ENCODE measurements at regions not wholly inside any gene's neighbourhood (a gene's known extent, or its start where the extent isn't known, plus 50 kb on each side); places are given as distances from the start of the nearest gene placed in this dataset.

DNA sequence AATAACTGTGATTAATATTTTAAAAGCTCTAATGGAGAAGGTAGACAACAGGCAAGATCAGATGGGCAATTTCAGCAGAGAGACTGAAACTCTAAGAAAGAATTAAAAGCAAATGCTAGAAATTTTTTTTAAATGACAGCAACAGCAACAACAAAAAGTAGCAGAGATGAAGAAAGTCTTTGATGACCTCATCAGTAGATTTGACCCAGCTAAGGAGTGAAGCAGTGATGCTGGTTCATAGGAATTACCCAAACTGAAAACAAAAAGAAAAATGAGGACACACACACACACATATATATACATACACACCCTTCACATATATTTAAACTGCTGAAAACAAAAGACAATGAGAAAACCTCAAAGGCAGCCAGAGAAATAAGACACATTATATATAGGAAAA lies 197.6 kb upstream of the ARID1B start:
- Histone ChIP-seq H3K36me3 (no peaks in the 10 kb centered on the region), H3K4me1 (no peaks in the 10 kb centered on the region), H3K27ac (replicated peaks in 1 of 4) (no peak overlapping the region), H3K9me3 (peaks cover 0 to 43% (median 26%) of the 10 kb centered on the region in 4 donors), H3K27me3 (no peaks in the 10 kb centered on the region), H3K4me3 (no peak overlapping the region)
- TF ChIP-seq, protein P1, sequence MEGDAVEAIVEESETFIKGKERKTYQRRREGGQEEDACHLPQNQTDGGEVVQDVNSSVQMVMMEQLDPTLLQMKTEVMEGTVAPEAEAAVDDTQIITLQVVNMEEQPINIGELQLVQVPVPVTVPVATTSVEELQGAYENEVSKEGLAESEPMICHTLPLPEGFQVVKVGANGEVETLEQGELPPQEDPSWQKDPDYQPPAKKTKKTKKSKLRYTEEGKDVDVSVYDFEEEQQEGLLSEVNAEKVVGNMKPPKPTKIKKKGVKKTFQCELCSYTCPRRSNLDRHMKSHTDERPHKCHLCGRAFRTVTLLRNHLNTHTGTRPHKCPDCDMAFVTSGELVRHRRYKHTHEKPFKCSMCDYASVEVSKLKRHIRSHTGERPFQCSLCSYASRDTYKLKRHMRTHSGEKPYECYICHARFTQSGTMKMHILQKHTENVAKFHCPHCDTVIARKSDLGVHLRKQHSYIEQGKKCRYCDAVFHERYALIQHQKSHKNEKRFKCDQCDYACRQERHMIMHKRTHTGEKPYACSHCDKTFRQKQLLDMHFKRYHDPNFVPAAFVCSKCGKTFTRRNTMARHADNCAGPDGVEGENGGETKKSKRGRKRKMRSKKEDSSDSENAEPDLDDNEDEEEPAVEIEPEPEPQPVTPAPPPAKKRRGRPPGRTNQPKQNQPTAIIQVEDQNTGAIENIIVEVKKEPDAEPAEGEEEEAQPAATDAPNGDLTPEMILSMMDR (IDR thresholded peaks at IDR 0.05), result no peak
- TF ChIP-seq POLR2AphosphoS5 (IDR thresholded peaks at IDR 0.05), result no peak
- no peak for TF ChIP-seq EP300 (IDR thresholded peaks at IDR 0.05)
- DNase-seq (ENCODE audit: extremely low spot score), result no peak
- intact Hi-C loops (cut with DNase I), result no loop called here

DNA sequence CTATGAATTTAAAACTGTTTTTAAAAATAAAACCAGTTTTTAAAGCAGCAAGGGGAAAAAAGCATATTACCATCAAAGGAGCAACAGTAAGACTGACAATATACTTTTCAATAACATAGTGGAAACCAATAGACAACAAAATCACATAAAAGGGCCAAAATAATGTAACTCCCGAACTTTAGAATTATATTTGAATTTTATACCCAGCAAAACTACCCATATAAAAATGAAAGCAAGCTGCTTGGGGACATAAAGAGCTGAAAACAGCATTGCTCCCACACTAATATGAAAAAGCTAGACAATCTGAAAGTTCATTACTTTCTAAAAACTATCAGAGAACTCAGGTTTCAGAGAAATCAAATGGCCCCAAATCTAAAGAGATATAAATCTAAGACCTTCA lies 199.4 kb upstream of the ARID1B start:
- no peak for DNase-seq (ENCODE audit: extremely low spot score)
- Histone ChIP-seq H3K36me3 (no peaks in the 10 kb centered on the region), H3K27ac (replicated peaks in 1 of 4) (no peak overlapping the region), H3K27me3 (no peaks in the 10 kb centered on the region), H3K4me3 (no peak overlapping the region), H3K9me3 (peaks cover 0 to 43% (median 26%) of the 10 kb centered on the region in 4 donors), H3K4me1 (no peaks in the 10 kb centered on the region)
- intact Hi-C loops (cut with DNase I), result no loop called here
- WGBS, result 82% methylated on average over 1 of the region's 1 CpG
- TF ChIP-seq POLR2AphosphoS5 (IDR thresholded peaks at IDR 0.05) (no peak), EP300 (IDR thresholded peaks at IDR 0.05) (no peak), POLR2A (IDR thresholded peaks at IDR 0.05; ENCODE audit: low read depth) (no peak)
- TF ChIP-seq, protein P1 (IDR thresholded peaks at IDR 0.05), result no peak

DNA sequence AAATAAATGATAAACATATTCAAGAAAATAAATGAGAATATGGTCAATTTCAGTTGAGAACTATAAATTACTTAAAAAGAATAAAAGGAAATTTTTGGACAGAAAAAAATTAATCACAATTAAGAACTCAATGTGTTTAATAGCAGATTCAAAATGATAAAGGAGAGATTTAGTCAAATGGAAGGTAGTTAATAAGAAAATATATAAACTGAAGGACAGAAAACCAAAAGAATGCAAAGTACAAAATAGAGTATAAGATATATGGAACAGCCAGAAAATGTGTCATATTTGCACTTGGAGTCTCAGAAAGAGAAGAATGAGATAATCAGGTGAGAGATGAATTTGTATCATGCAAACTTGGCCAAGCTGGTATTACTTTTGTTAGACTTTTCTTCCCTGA lies 201.8 kb upstream of the ARID1B start:
- intact Hi-C loops (cut with DNase I), result no loop called here
- Histone ChIP-seq H3K27ac (replicated peaks in 1 of 4) (no peak overlapping the region), H3K4me3 (no peak overlapping the region), H3K4me1 (no peaks in the 10 kb centered on the region), H3K27me3 (no peaks in the 10 kb centered on the region), H3K36me3 (no peaks in the 10 kb centered on the region), H3K9me3 (peaks cover 0 to 43% (median 26%) of the 10 kb centered on the region in 4 donors)
- DNase-seq (ENCODE audit: extremely low spot score), result no peak
- TF ChIP-seq POLR2A (IDR thresholded peaks at IDR 0.05; ENCODE audit: low read depth) (no peak), EP300 (IDR thresholded peaks at IDR 0.05) (no peak), POLR2AphosphoS5 (IDR thresholded peaks at IDR 0.05) (no peak)
- TF ChIP-seq, protein P1 (IDR thresholded peaks at IDR 0.05), result no peak

DNA sequence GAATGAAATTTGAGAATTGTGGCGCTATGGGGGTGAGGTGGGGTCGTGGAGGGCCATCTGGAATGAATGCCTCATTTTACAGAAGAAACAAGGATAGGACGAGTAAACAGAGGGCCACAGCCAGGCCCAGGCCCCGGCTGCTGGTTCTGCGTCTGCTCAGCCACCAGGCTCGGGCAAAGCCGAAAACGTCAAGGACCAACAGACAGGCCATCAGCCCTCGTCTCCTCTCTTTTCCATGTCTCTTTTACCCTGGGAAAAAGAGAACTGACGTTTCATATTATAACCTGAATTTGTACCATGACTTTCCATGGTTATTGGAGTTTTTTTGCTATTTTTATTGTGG lies 212.4 kb upstream of the ARID1B start:
- Histone ChIP-seq H3K4me1 (peaks cover 8 to 14% (median 13%) of the 10 kb centered on the region in 4 donors), H3K9me3 (no peaks in the 10 kb centered on the region), H3K27me3 (no peaks in the 10 kb centered on the region), H3K4me3 (peak overlapping the region in 1 of 4 donors; percentile 0), H3K36me3 (no peaks in the 10 kb centered on the region), H3K27ac (replicated peaks in 1 of 4) (no peak overlapping the region)
- DNase-seq (ENCODE audit: extremely low spot score), result peak; percentile 77
- 75% methylated on average over 10 of the region's 10 CpGs for WGBS
- intact Hi-C loops (cut with DNase I), result loop anchor here (1.0 to 10.0 kb wide), 6 partner anchors 122 to 730 kb away; no protein-coding TSS in a partner anchor
- TF ChIP-seq POLR2A (IDR thresholded peaks at IDR 0.05; ENCODE audit: low read depth), result no peak
- no peak for TF ChIP-seq POLR2AphosphoS5 (IDR thresholded peaks at IDR 0.05)
- TF ChIP-seq, protein P1 (IDR thresholded peaks at IDR 0.05), result no peak
- TF ChIP-seq EP300 (IDR thresholded peaks at IDR 0.05), result no peak

DNA sequence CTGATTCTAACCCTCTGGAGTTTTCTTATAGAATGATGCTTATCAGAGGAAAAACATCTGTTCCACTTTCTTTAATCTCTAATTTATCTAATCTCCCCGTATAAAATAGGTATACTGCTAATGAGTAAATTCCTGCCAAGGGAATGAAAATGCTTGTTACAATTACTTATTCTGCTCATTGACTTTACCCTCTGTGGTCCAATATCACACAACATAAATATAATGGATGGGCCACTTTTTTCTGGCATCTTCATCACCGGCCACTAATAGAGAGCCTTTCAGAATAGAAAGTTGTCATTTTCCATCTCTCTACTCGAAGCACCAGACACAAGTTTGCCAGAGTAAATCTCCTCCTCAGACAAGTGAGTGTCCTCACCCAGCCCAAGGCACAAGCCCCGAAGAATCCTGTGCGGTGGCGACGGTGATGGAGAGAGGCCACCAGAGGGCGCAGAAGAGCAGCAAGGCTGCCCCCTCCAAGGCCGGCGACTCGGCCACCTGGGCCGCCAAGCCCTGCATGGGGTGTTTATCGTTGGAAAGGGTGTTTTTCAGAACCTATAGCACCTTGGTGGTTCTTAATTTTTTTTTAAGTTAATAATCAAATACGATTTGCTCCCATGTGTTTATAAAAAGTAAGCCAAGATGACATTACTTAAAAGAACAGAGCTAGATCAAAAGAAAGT lies 212.9 kb upstream of the ARID1B start:
- 3% methylated on average over 14 of the region's 14 CpGs for WGBS
- peaks cover 8 to 14% (median 13%) of the 10 kb centered on the region in 4 donors for H3K4me1 ChIP-seq
- H3K36me3 ChIP-seq, result no peaks in the 10 kb centered on the region
- H3K27ac ChIP-seq (replicated peaks in 1 of 4), result peak overlapping the region in 2 of 4 donors; percentile 22 to 42
- H3K27me3 ChIP-seq, result no peaks in the 10 kb centered on the region
- TF ChIP-seq EP300 (IDR thresholded peaks at IDR 0.05), result no peak
- TF ChIP-seq POLR2AphosphoS5 (IDR thresholded peaks at IDR 0.05), result peak; percentile 53 to 74
- TF ChIP-seq POLR2A (IDR thresholded peaks at IDR 0.05; ENCODE audit: low read depth), result no peak
- TF ChIP-seq, protein P1 (IDR thresholded peaks at IDR 0.05), result peak; percentile 87 to 97 (median 90)
- DNase-seq (ENCODE audit: extremely low spot score), result no peak
- H3K9me3 ChIP-seq, result no peaks in the 10 kb centered on the region
- intact Hi-C loops (cut with DNase I), result loop anchor here (1.0 to 10.0 kb wide), 6 partner anchors 123 to 731 kb away; no protein-coding TSS in a partner anchor
- peak overlapping the region in 1 of 4 donors; percentile 0 for H3K4me3 ChIP-seq

Measured in esophagus muscularis mucosa (tissue), 4 donors.